HG03025 (cell line): ENCODE measurements at regions not wholly inside any gene's neighbourhood (a gene's known extent, or its start where the extent isn't known, plus 50 kb on each side); places are given as distances from the start of the nearest gene placed in this dataset.
"Not testable (repeated sequence)": the region's sequence is repeated elsewhere in the genome, so short reads cannot be mapped to it uniquely, and the experiment has no call there.

ENCODE experiments used
- ATAC-seq: cut with Tn5 transposase; IDR thresholded peaks from one replicate; pipeline ENCODE4 v1.9.1; 2021; ENCODE audit warnings: mild to moderate bottlenecking, moderate library complexity; ENCODE audit not compliant: unreplicated experiment, low FRiP score

DNA sequence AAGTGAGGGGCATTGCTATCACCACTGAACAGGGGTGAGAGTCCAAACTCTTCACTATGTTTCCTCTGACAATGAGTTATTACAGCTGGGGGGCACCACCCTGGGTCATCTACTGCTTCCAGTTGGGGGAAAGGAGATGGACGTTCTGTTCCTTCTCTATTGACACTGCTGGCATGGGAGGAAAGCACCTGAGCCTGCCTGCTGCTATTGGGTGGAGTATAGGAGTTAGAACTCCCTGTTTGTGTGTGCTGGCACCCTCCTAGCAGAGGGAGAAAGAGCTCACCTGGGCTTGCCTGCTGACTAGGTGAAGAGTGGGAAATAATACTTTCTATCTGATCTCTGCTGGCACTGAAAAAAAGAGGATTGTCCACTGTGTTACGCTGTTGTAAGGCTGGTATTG is 163.8 kb downstream of the MSN start:
- ATAC-seq: no peak

DNA sequence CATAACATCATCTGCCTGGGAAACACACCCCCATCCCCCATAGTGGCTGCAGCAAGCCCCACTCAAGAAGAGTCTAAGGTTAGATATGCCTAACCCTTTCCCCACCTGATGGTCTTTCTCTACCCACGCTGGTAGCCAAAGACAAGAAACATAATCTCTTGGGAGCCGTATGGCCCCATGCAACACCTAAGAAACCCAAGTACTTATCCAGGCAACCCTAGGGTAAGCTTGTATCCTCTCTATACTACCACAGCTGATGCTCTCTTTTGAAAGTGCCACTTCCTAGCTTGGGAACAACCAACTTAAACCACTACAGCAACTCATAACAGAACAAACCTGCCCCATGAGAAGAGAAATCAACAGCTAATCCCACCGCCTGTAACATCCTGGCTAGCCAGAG is 161.1 kb downstream of the MSN start:
- ATAC-seq: no peak

DNA sequence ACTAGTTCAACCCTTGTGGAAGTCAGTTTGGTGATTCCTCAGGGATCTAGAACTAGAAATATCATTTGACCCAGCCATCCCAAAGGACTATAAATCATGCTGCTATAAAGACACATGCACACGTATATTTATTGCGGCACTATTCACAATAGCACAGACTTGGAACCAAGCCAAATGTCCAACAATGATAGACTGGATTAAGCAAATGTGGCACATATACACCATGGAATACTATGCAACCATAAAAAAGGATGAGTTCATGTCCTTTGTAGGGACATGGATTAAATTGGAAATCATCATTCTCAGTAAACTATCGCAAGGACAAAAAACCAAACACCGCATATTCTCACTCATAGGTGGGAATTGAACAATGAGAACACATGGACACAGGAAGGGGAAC is 157.8 kb downstream of the MSN start:
- not testable (repeated sequence) for ATAC-seq

DNA sequence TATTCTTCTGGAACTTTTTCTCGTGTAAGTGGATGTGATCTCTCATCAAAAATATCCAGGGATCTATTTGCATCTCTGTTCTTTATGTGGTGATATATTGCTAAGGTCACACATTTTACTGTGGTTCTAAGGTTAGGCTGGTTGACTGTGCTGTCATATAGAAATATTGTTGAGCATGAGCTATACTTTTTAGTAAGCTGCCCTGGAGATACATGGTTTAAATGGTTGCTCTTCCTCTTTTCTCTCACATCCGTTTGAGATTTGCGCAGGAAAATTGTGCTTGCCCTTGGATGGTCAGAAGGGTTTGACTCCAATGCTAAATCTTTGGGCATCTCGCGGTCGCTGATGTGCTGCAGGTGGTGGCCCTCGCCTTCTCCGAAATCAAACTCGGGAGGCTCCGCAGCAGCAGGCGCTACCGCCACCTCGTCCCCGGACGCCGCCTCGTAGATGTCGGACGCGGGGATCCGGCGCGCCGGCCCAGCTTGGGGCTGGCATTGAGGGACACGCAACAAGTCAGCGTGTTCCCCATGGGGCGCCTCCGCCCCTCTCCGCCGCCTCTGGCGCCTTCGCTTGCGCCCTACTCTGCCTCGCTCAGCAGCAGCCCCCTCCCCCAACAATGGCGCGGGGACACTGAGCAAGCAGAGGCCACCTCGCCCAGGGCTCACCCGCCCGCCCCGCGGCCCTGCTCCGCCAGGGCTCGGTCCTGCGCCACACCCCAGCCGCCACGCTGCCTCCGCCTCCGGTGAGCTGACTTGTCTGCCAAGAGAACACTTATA is 154.5 kb downstream of the MSN start:
- no peak for ATAC-seq

DNA sequence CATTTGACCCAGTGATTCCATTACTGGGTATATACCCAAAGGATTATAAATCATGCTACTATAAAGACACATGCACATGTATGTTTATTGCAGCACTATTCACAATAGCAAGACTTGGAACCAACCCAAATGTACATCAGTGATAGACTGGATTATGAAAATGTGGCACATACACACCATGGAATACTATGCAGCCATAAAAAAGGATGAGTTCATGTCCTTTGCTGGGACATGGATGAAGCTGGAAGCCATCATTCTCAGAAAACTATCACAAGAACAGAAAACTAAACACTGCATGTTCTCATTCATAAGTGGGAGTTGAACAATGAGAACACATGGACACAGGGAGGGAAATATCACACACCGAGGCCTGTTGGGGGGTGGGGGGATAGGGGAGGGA is 152.5 kb downstream of the MSN start:
- not testable (repeated sequence) for ATAC-seq

DNA sequence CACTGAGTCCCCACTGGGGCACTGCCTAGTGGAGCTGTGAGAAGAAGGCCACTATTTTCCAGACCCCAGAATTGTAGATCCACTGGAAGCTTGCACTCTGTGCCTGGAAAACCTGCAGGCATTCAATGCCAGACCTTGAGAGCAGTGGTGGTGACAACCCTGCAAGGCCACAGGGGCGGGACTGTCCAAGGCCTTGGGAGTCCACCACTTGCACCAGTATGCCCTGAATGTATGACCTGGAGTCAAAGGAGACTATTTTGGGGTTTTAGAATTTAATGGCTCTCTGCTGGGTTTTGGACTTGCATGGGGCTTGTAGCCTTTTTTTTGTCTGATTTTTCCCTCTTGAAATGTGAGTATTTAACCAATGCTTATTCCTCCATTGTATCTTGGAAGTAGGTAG is 145.8 kb downstream of the MSN start:
- no peak for ATAC-seq

DNA sequence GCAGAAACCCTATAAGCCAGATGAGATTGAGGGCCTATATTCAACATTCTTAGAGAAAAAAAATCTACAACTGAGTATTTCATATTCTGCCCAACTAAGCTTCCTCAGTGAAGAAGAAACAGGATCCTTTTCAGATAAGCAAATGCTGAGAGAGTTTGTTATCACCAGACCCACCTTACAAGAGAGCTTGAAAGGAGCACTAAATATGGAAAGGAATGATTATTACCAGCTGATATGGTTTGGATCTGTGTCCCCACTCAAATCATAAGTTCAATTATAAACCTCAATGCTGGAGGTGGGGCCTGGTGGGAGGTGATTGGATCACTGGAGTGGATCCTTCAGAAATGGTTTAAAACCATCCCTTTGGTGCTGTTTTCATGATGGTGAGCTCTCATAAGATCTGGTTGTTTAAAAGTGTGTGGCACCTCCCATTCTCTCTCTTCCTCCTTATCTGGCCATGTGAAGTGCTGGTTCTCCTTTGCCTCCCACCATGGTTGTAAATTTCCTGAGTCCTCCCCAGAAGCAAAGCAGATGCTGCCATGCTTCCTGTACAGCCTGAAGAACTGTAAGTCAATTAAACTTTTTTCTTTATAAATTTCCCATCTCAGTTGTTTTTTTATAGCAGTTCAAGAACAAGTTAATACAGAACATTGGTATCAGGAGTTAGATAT is 144.2 kb downstream of the MSN start:
- no peak for ATAC-seq
